Keratinocyte (primary cell): ENCODE measurements at regions not wholly inside any gene's neighbourhood (a gene's known extent, or its start where the extent isn't known, plus 50 kb on each side); places are given as distances from the start of the nearest gene placed in this dataset.

Experiments
- CTCF ChIP-seq, 3 experiments: IDR thresholded peaks in 1 of 3; conservative IDR thresholded peaks in 1 of 3; optimal IDR thresholded peaks in 1 of 3; 2 replicates in 2 of 3; 3 replicates in 1 of 3; pipeline versions ENCODE3 to v1.5.1; 2011; ENCODE audit warnings: low read length in 3 of 3, mild to moderate bottlenecking in 3 of 3, moderate library complexity in 2 of 3, control low read depth in 1 of 3, inconsistent platforms in 1 of 3; ENCODE audit not compliant: insufficient read depth in 2 of 3; ENCODE audit errors: extremely low read depth in 1 of 3
- EZH2 ChIP-seq: IDR thresholded peaks from one replicate; pipeline ENCODE4 v1.6.1; 2012; ENCODE audit warnings: inconsistent platforms, mild to moderate bottlenecking, low read length, moderate library complexity

- TF ChIP-seq CTCF (optimal IDR thresholded peaks at IDR 0.05 in 1 of 3, IDR thresholded peaks at IDR 0.05 in 1 of 3, conservative IDR thresholded peaks at IDR 0.05 in 1 of 3; ENCODE audit: extremely low read depth in 1 of 3, insufficient read depth in 2 of 3, low read length in 3 of 3) (no peak), EZH2 (no peak)
These were observed 2711.5 kb upstream of the PCDH20 start for GRCh38 chr13:64127192-64127591.
